HG03097 (cell line): ENCODE measurements at regions not wholly inside any gene's neighbourhood (a gene's known extent, or its start where the extent isn't known, plus 50 kb on each side); places are given as distances from the start of the nearest gene placed in this dataset.
"Not testable (repeated sequence)": the region's sequence is repeated elsewhere in the genome, so short reads cannot be mapped to it uniquely, and the experiment has no call there.

Experiments used
- ATAC-seq: cut with Tn5 transposase; IDR thresholded peaks from one replicate; pipeline ENCODE4 v1.9.1; 2021; ENCODE audit not compliant: unreplicated experiment, low FRiP score

DNA sequence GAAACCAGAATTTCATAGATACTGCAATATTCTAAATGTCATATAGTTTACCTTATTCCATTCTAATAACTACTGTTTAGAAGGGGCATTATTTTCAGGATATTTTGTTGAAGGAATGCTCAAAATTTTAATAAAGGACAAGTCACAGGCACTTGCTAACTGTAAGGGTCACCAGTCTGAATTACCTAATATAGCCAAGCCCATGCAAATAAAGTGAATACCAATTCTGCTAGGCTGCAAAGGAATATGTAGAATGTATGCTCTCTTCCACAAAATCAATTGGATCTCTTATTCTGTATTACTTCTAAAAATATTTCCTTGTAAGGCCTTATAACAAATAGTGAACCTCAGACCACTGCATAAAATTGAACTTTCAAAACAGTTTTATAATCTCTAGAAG lies 52.3 kb upstream of the FAT4 start:
- no peak for ATAC-seq

DNA sequence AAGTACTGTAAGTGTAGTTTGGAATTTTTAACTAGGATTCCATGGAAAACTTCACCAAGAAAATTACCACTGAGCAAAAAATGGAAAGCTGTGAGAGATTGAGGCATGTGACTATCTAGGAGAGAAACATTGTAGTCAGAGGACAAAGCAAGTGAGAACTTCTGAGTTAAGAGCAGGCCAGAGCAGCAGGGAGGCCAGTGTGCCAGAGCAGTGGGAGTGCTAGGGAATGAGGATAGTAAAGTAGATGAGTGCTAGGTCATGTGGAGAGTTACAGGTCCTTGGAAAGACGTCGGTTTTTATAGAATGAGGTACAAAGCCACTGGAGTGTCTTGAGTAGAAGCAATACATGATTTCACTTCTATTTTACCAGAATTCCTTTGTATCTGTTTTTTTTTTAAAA lies 52.7 kb upstream of the FAT4 start:
- ATAC-seq: no peak

DNA sequence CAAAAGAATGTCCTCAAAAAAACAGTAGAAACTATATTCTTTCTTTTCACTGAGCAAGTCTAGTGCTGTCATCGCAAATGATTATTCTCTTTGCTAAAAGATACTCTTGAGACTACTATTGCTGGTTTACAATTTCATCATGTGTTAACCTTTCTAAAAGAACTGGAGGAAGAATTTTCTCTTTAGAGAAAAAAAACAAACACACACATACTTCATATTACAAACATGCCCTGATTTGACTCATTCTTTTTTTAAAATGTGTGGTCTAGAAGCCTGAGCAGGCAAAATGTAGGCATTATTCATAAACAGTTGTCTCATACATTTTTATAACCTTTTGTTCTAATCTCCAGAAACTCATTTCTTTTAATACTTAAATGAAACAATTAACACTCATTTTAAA lies 60.6 kb upstream of the FAT4 start:
- no peak for ATAC-seq

DNA sequence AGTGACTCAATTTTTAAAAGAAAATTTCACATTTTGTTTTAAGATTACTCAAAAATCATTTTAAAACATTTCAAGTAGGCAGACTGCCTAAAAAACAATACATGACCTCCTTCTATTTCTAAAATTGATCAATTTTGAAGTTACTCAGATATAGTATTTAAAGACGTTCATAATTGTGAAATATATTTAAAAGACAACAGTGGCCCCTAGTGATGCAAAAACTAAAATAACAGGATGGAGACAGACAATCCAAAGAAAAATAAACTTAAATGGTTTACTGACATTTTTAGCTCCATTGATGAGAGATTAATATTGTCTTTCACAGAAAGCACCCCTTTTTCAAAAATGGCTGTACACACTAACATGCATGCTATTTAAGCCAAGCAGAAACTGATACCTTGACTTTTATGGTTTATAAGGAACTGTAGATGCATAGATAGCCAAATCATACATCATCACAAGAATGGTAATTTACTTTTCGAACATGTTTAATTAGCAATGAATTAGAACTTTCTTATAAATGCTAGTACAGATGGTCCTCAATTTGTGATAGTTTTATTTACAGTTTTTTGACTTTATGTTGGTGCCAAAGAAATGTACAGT lies 69.8 kb upstream of the FAT4 start:
- ATAC-seq: no peak

DNA sequence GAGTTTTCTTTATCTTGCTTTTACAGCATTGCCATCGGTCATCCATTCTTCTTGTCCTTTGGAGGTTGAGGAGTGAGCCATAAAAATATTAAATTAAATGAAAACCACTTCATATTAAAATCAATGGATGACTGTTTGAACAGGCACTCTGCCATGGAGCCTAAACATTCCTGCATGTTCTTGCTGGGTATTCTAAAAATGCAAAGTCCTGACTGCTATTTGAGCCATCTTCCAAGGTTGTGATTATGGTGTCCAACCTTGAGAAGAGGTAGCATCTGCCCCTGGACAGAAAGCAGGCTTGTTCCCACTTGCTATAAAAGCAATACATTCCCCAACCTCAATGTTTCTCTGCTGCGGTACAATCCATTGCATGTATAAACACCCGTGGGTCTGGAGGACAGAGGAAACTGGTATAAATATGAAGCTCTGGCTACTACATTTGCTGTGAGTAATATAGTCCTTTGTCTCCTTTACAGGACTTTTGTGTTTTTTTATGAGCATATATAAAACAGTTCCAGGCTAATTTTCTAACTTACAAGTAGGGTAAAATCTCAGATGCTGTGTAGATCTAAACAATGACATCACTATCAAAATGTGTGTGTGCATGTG lies 70.9 kb upstream of the FAT4 start:
- no peak for ATAC-seq

DNA sequence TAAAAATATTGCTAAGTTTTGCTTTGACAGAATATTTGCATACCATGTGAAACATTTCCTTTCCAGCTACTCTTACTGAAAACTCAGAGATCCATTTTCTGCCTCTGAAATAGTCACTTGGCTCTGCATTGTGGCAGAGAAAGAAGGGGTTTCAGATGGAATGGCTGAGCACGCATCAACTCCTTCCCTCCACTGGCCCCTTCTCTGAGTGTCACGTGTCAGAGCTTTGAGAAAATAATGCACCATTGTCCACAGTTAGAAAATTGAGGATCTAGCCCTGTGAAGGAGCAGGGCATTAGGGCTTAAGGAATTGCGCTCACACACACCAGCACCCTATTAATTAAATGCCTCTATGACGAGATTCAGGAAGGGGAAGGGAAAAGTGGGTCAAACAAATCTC lies 78.8 kb upstream of the FAT4 start:
- ATAC-seq: no peak

DNA sequence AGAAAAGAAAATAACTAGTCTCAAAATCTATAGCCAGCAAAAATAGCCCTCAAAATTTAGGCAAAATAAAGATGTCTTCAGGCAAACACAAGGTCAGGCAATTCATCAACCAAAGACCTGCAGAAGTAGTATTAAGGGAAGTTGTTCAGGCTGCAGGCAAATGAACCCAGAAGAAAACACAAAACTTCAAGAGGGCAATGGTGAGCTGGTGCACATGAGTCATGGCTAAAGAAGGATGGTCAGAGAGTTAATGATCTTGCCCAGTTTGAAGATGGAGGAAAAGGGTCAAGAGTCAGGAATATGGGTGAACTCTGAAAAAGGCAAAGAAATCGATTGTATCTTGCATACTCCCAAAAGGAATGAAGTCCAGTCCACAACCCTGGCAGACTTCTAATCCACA lies 83.1 kb upstream of the FAT4 start:
- no peak for ATAC-seq

DNA sequence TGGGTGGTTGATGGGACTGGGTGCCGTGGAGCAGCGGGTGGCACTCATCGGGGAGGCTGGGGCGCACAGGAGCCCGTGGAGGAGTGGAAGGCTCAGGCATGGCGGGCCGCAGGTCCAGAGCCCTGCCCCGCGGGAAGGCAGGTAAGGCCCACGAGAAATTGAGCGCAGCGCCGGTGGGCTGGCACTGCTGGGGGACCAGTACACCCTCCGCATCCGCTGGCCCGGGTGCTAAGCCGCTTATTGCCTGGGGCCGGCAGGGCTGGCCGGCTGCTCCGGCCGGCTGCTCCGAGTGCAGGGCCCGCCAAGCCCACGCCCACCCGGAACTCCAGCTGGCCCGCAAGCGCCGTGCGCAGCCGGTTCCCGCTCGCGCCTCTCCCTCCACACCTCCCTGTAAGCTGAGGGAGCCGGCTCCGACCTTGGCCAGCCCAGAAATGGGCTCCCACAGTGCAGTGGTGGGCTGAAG lies 85.1 kb upstream of the FAT4 start:
- ATAC-seq: no peak

DNA sequence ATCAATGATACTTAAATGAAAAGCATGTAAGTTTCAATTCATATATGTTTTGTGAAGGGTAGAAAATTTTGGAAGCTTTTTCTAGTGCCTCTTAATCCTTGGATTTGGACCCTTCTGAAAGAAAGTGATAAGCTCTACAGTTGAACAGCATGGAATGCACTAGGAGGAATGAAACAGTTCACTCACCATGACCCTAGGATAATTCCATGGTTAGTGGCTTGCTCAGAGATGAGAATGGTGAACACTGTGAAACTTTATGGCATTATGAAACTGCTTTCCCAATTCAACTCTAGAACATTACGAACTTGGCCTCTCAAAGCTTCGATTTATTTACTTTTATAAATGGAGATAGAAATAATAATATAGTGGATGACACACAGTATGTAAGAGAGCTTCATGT lies 88.9 kb upstream of the FAT4 start:
- ATAC-seq: no peak

DNA sequence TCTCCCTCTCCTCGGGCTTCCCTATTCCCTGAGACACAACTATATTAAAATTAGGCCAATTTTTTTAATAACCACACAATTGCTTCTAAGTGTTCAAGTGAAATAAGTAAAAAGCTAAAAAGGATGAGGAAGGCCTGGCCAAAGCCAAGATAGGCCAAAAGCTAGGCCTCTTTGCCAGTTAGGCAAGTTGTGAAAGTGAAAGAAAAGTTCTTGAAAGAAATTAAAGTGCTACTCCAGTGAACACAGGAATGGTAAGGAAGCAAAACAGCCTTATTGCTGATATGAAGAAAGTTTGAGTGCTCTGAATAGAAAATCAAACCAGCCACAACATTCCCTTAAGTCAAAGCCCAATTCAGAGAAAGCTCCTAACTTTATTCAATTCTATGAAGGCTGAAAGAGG lies 114.2 kb upstream of the FAT4 start:
- ATAC-seq: no peak

DNA sequence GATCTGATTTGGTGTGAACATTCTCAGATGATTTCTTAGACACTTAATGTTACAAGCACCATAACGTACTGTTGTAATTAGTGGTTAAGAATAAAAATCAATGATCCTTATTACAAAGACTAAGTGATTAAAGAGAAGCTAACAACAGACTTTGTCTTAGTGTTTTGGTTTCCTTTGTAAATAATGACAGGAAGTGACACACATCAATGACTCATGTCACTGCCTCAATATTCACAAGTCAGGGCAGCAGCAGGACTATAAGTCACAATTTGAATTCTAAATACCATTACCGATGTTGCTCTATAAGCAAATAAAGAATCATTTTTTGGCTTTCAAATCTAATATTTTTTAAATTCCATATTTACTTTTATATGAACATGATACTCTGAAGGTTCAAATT lies 115.8 kb upstream of the FAT4 start:
- ATAC-seq: no peak

DNA sequence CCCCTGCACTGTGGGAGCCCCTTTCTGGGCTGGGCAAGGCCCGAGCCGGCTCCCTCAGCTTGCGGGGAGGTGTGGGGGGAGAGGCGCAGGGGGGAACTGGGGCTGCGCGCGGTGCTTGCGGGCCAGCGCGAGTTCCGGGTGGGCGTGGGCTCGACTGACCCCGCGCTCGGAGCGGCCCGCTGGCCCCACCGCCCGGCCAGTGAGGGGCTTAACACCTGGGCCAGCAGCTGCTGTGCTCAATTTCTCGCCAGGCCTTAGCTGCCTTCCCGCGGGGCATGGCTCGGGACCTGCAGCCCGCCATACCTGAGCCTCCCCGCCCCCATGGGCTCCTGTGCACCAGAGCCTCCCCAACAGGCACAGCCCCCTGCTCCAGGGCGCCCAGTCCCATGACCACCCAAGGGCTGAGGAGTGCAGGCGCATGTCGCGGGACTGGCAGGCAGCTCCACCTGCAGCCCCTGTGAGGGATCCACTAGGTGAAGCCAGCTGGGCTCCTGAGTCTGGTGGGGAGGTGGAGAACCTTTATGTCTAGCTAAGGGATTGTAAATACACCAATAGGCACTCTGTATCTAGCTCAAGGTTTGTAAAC lies 122.8 kb upstream of the FAT4 start:
- not testable (repeated sequence) for ATAC-seq

DNA sequence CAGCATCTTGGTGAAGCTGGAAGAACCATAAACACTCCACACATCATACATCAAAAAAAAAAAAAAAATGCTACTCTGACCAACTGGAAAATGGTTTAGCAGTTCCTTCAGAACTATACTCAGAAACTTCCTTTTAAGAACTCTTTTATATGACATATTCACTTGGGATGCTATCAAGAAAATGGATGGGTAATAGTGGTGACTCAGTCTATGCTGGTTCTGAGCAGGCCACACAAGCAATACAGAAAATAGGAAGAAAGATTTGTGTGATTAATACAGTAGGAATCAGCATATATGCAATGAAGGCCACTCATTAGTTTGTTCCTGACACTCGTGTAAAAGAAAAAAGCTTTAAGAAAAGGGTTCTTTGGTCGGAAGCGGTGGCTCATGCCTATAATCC lies 123.5 kb upstream of the FAT4 start:
- no peak for ATAC-seq

DNA sequence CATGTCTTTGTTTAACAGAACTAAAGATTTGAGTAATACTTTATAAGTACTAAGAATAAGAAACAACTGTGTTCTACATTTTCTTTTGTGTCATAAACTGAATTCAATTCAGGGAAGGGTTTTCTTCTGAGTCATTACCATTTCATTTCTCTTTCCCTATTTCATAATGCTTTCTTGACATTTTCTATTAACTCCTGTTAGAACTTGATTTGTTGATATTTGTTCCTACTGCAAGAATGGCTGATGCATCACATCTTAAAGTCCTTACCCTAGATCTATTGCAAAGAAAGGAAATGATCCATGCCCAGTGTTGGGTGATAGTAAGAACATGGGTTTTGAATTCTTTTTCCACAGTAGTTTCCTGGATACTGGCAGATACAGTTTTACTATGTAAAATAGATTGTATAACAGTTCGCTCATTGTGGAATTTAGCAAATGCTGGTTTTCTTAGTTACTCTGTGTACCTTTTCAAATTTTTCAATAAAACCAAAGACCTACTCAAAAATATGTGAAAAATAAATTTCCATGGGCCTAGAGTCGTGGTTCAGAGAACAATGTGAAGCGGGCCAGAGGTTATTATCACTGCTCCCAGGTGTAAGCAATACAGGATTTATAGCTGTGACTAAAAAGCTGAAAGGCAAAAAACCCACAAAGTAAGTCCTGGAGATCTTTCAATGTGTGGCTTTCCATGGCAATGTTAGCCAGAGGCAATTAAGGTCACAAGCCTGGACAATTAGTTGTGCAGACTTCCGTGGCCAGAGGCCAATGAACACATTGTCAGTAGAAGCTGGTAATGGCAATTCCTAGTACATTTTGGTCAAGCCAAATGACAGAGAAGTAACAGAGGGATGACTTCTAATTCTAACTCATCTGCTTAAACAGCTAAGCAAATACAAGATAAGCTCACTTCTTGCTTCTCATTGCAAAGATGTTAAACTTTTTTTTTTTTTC lies 127.3 kb upstream of the FAT4 start:
- ATAC-seq: no peak

DNA sequence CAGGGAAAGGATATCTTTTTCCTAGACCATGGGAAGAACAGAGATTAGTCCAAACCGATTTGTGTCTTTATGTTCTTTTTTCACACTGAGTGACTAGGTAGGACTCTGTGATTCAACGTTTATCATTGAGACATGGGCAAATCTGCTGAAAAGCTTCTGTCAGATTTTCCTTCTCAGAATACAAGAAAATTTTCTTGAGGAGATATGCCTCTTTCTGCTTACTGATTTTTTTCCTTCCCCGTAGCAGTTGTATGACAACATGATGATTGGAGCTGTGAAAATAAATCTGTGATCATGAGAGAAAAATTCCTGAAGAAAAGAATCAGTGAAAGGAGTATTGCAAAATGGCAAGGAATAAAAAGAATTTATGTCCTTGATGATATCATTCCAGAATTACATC lies 130.6 kb upstream of the FAT4 start:
- no peak for ATAC-seq

DNA sequence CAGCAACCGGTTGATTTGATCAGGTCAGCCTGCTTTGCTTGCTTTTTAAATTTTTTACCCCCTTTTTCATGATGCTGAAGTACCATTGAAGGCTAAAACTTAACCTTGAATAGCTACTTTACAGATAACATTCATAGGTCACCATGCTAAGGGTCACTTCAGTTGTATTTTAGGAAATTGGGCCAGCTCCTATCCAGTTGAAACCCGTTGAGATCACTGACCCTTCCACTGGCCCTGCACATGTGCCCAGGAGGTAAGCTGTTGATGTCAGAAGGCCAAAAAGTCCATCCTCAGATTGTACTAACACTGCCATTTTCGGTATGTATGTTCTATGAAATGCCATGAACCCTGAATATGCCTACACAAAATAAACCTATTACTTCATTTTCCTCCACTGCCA lies 133.0 kb upstream of the FAT4 start:
- ATAC-seq: no peak

DNA sequence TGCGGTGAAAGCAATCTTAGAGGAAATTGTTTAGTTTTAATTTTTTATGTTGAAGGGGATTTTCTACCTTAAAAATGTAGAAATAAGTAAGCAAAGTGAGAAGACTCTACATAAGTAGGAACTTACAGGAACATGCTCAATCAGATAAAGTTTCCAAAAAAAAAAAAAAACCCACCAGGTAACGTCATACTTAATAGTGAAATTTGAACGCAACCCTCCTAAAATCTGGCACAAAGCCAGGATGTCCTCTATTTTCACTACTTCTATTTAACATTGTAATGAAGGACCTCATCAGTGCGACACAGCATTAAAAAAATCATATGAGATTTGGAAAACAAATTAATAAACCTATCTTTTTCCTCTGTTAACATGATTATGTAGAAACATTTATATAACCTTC lies 135.0 kb upstream of the FAT4 start:
- ATAC-seq: no peak

DNA sequence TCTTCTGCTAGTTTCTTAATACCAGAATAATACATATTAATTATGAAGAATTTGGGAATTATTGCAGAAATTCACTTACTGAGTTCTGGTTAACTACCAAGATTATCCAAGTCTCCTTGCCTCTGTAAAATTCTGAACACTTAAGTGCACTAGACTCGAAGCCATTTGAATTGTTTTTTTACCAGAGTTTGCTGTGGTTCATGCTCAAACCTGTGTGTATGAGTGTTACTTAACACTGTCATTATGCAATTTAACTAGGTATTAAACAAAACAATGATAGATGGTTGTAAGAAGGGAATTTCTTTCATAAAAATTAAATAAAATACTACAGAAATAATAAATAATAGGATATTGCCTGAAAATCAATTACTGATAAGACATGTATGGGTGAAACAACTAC lies 145.6 kb upstream of the FAT4 start:
- ATAC-seq: no peak

DNA sequence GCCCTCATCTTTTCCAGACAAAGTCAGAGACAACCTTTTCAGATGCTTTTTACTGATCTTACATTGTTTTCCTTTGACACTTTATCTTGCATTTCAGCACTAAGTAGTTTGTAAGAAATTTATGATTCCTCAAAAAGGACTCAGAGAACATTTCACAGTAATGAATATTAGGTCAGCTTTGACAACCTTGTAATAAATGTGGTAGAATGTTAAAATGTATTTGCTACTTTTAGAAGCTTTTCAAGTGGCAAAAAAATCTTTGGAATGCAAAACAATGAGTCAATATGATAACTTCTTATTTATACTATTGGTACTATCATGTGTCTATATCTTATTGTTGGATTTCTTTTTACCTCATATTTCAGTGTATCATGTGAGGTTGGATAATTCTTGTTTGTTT lies 146.2 kb upstream of the FAT4 start:
- no peak for ATAC-seq

DNA sequence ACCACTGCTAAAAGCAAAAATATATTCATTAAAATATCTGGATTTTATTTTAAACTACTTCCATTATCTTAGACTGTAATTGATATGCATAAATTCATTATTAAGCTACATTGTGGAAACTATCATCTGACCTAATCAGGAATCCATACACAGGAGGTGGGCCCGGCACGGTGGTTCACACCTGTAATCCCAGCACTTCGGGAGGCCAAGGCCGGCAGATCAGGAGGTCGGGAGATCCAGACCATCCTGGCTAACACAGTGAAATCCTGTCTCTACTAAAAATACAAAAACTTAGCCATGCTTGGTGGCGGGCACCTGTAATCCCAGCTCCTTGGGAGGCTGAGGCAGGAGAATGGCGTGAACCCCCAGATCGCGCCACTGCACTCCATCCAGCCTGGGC lies 148.7 kb upstream of the FAT4 start:
- ATAC-seq: not testable (repeated sequence)

DNA sequence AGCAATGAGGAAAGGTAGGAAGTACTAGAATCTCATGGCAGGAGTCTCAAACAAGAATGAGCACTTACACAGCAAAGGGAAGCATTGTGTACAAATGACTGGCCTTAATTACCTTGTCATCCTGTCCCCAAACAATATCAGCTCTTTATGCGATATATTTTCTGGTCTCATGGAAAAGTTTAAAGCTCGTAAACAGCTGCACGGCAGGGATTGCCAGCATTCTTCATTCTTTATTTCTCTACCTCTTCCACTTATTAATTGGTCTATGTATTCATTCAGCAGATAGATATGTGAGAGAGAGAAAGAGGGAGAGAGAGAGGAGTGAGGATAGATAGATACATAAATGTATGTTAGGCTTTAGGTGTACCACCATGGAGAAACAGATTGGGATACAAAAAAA lies 155.8 kb upstream of the FAT4 start:
- no peak for ATAC-seq
